OCI-LY7 (cell line): ENCODE measurements at regions not wholly inside any gene's neighbourhood (a gene's known extent, or its start where the extent isn't known, plus 50 kb on each side); places are given as distances from the start of the nearest gene placed in this dataset.

Experiments
- EZH2phosphoT487 ChIP-seq: fragments of 200-600 bp; sonication (generic); IDR thresholded peaks from 2 replicates; pipeline ENCODE4 v1.6.1; 2018; ENCODE audit warnings: low read depth, borderline replicate concordance, mild to moderate bottlenecking, mixed run types, antibody characterized with exemption, low read length, moderate library complexity, mixed read lengths
- TF ChIP-seq, protein P1 (sequence below): fragments of 200-600 bp; sonication (generic); conservative IDR thresholded peaks from 2 replicates; pipeline ENCODE4 v1.5.1; 2014; ENCODE audit warnings: mild to moderate bottlenecking, antibody characterized with exemption, low read length, moderate library complexity, mixed read lengths

DNA sequence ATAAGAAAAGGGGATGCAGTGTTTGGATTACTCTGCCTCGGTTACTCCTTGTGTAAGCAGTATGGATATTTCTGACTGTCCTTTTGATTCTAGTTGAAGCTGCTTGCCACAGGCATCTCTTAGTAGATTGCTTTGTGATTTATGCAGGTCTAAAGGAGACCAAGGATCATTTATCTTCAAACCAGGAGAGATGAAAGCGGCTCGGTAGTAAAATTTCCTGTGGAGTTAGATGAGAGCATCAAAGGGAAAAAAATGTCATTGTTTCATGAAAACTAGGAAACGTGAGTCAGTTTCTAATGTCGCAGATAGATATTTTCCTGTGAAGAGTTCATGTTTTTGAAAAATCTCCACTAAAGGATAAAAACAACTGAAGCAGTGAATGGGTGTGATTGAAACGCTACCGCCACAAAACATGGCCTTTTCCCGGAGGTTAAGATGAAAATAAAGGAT, 254.0 kb upstream of the TBL1XR1 start:
- TF ChIP-seq, protein P1, sequence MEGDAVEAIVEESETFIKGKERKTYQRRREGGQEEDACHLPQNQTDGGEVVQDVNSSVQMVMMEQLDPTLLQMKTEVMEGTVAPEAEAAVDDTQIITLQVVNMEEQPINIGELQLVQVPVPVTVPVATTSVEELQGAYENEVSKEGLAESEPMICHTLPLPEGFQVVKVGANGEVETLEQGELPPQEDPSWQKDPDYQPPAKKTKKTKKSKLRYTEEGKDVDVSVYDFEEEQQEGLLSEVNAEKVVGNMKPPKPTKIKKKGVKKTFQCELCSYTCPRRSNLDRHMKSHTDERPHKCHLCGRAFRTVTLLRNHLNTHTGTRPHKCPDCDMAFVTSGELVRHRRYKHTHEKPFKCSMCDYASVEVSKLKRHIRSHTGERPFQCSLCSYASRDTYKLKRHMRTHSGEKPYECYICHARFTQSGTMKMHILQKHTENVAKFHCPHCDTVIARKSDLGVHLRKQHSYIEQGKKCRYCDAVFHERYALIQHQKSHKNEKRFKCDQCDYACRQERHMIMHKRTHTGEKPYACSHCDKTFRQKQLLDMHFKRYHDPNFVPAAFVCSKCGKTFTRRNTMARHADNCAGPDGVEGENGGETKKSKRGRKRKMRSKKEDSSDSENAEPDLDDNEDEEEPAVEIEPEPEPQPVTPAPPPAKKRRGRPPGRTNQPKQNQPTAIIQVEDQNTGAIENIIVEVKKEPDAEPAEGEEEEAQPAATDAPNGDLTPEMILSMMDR = no peak
- no peak for TF ChIP-seq EZH2phosphoT487
